PC-9 (cell line): ENCODE measurements at regions not wholly inside any gene's neighbourhood (a gene's known extent, or its start where the extent isn't known, plus 50 kb on each side); places are given as distances from the start of the nearest gene placed in this dataset.

Source experiments
- CTCF ChIP-seq: fragments of 200-600 bp; sonication (generic); conservative IDR thresholded peaks from 2 replicates; pipeline ENCODE4 v1.6.1; 2017; ENCODE audit warnings: mixed run types, antibody characterized with exemption, mild to moderate bottlenecking, moderate library complexity
- EZH2 ChIP-seq: fragments of 200-600 bp; sonication (generic); IDR thresholded peaks from 2 replicates; pipeline ENCODE4 v1.8.0; 2017; ENCODE audit warnings: antibody characterized with exemption, low read depth

DNA sequence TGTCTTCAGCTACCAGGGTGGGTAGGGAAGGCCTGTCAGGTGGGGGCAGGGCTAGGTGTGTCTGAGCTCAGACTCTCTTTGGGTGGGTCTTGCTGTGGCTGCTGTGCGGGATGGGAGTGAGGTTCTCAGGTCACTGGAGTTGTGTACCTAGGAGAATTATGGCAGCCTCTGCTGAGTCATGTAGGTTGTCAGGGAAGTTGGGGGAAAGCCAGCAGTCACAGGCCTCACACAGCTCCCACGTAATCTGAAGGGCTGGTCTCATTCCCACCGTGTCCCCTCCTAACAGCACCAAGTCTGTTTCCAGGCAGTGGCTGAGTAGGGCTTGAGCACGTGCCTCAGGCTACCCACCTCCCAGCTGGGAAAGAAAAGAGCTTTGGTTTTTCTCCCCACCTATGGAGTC is 67.0 kb downstream of the CHCHD4 start:
- no peak for TF ChIP-seq CTCF
- TF ChIP-seq EZH2, result no peak
